ENCODE measurements at regions not wholly inside any gene's neighbourhood (a gene's known extent, or its start where the extent isn't known, plus 50 kb on each side); places are given as distances from the start of the nearest gene placed in this dataset.

GRCh38 chr2:82853299-82853698 is 1605.8 kb downstream of the SUCLG1 start:
- DNase-seq, result no peak

DNA sequence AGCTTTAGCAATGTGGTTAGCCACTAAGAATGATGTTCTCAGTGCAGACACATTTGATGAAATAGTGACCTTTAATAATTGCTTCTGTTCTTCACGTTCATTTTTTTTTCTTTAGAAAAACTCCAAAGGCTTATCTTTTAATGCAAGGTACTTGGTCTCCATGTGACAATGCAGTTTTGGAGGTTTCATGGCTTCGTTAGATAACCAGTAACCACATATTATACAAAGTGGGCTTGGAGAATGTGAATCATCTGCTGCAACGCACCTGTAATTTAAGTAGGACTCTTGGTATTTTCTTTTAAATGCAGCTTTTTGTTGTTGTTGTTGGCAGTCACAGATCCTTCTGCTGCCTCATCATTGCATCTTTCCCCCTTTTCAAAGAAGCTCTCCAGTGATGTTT is 1606.3 kb downstream of the SUCLG1 start:
- no peak for DNase-seq

DNA sequence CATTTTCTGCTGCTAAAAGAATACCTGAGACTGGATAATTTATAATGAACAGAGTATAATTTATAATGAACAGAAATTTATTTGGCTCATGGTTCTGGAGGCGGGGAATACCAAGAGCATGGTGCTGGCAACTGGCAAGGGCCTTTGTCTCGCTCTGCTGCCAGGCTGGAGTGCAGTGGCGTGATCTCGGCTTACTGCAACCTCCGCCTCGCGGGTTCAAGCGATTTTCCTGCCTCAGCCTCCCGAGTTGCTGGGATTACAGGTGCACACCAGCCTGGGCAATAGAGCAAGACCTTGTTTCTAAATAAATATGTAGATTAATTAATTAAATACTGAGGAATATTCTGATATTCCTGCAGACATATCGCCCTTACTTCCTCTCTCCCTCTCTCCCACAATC is 1610.8 kb downstream of the SUCLG1 start:
- DNase-seq, result no peak

GRCh38 chr2:82839036-82839435 is 1620.0 kb downstream of the SUCLG1 start:
- no peak for DNase-seq

- DNase-seq, result no peak
Measured at GRCh38 chr2:82837588-82838304, 1621.3 kb downstream of the SUCLG1 start.

GRCh38 chr2:82834893-82835292 is 1624.2 kb downstream of the SUCLG1 start:
- no peak for DNase-seq

DNA sequence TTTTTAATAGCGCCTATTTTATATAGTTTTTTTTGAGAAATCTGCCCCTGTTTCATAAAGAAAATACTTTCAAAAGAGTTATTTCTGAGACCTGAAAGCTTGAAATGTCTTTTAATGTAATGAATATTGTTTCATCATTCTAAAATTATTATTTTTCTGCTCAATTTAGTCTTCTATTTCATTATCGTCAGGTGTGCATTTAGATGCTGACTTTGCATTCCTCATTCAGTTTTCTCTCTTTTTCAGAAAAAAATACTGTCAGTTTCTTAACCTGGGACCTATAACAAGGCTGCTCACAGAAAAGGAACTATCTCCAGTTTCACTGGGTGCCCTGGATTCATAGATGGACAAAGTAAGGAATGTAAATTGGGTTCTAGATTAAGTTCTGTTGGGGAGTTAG is 1631.7 kb downstream of the SUCLG1 start:
- no peak for DNase-seq

DNA sequence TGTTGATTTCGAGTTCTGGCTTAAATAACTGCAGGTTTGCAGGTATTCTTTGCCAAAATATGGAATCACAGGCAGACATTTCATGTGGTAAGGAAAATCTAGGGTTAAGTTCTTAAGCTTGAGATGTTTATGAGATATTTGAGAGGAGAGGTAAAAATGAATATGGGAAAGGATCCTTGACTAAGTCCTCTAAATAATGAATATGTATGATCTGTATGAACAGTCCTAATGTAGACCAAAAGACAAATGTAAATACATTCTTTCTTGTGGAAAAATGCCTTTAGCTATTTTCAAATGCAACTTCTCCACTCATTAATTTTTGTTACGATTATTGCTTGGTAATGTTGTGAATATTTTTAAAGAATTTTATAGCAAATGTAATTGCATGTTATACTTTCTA is 1632.6 kb downstream of the SUCLG1 start:
- no peak for DNase-seq

- DNase-seq, result no peak
Measured at GRCh38 chr2:82825410-82826090, 1633.5 kb downstream of the SUCLG1 start.

DNA sequence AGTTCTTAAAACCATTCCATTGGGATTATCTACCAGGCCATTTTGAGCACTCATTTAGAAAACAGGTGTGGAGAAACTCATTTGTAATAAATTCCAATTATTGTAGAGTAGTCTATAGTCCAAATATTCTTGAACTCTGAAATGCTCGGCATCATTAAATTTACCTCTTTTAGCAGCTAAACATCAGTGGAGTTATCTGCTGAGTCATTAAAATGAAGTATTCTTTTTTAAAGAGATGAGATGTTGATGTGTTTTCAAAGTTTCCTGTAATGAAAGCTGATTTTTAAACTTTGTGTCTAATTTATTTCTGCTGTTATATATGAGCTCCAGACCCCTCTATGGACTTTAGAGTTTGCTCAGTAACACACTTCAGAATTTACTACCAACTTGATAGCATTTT is 1635.2 kb downstream of the SUCLG1 start:
- DNase-seq, result no peak

GRCh38 chr2:82819951-82820350 is 1639.1 kb downstream of the SUCLG1 start:
- DNase-seq, result no peak

DNA sequence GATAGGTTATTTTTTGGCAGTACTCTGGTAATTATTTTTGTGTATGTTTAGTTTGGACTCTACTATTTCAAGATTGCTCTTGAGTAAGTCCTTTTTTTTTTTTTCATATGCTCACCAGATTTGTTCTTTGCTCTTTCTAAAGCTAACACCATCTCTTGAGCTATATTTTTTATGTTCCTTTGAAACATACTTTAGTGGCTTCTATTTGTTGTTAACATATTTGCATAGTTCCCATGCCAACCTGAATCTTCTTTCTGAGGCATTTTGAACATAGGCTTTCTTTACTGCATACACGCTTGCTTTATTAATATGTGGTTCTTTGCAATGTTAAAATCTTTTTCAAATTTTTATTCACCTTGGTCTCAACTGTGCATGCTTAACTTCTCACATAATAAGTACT is 1644.9 kb downstream of the SUCLG1 start:
- DNase-seq, result no peak

DNA sequence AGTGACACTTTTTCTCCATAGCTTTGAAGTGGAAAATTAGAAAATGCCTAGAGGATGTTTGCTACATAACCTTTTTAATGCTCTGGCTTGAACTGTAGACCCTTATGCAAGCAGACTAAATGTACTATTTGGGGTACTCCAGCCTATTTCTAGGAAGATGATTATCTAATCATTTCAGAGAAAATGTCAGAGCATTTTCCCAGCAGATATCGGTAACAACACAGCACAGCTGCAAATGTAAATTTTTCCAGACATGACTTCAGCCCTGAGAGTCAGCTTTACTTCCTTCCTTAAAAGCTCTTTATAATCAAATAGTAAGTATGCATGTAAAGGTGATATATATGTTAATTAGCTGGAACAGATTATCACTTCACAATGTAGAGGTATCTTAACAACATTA is 1647.1 kb downstream of the SUCLG1 start:
- no peak for DNase-seq

DNA sequence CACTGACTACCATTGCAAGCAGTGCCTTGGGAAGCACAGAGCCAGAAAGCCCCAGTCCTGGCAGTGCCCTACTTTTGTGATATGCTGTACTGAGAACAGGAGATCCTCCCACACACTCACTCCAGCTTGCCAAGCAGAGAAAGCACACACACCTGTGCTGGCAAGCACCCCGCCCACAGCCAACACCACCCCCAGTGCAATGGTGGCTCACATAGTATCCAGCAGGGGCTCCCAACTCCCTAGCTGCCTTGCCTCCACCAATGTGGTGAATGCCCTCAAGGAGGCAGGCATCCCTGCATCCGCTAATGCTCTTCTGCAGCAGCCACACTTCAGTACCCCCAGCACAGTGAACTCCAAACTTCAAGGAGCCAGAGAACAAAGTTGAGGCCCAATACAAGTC is 1655.8 kb downstream of the SUCLG1 start:
- no peak for DNase-seq

- no peak for DNase-seq
Measured at GRCh38 chr2:82797469-82797868, 1661.6 kb downstream of the SUCLG1 start.

GRCh38 chr2:82796132-82796531 is 1662.9 kb downstream of the SUCLG1 start:
- DNase-seq, result no peak

GRCh38 chr2:82795446-82795845 is 1663.6 kb downstream of the SUCLG1 start:
- DNase-seq, result no peak

- no peak for DNase-seq
Measured at GRCh38 chr2:82793711-82794435, 1665.2 kb downstream of the SUCLG1 start.

DNA sequence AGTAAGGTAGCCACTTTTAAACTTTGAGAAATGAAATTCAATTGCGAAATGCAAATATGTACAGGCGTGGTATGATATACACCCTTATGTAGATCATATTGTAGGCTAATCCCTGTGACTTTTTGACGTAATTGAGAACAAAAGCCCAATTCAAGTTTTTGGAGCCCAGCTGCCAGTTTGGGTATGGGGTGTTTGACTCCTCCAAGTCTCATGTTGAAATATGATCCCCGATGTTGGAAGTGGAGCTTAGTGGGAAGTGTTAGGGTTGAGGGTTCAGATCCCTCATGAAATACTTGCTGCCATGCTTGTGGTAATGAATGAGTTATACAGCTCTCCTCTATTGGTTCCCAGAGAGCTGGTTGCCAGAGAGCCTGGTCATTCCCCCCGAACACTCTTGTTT is 1666.8 kb downstream of the SUCLG1 start:
- no peak for DNase-seq

- DNase-seq, result no peak
Measured at GRCh38 chr2:82790206-82791021, 1668.7 kb downstream of the SUCLG1 start.

DNA sequence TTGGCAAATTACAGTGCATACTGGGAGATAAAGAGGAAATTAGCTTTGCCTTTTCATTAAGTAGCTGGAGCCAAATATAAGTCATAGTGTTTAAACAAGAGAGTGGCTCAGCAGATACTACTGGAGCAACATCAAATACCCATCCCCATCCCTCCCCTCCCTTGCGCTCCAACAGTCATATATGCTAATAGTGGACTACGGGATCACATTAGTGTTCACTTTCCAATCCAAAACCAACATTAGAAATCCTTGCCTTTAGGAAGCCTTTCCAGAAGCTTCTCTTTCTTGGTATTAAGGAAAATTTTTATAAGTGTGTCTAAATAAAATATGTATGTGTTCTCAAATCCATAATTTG is 1669.3 kb downstream of the SUCLG1 start:
- DNase-seq, result no peak

- DNase-seq, result no peak
Measured at GRCh38 chr2:82781176-82781915, 1677.7 kb downstream of the SUCLG1 start.

DNA sequence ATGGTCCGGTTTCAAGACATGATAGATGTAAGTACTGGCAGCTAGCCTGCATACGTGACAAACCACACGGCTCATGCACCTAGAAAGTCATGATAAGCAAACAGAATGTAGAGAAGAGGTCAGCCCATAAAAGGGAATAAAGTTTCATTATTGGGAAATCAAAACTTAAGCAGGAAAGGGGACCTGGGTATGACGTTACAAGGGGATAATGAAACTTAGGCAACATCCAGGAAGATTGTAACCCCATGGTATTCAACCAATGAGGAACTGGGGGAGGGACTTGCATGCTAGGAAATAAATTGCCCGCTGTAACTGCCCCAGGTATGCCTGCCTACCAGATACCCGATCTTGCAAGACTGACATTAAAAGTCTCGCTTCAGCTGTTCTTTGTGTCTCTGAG is 1679.0 kb downstream of the SUCLG1 start:
- DNase-seq, result no peak

Measured in NCI-H1694 (cell line).